H9 (cell line): ENCODE measurements at regions not wholly inside any gene's neighbourhood (a gene's known extent, or its start where the extent isn't known, plus 50 kb on each side); places are given as distances from the start of the nearest gene placed in this dataset.

Experiments used
- DNase-seq: peaks from one replicate; pipeline ENCODE4 v3.0.0-alpha.2; 2017
- H2AFZ ChIP-seq: one replicate; pipeline ENCODE4 v1.6.1; 2013; ENCODE audit warnings: mild to moderate bottlenecking, low read length, control low read depth, moderate library complexity
- H2AK5ac ChIP-seq: 2 replicates; pipeline ENCODE4 v1.6.1; 2013; ENCODE audit warnings: low read length, control low read depth, mixed read lengths; ENCODE audit not compliant: insufficient read length
- H2BK120ac ChIP-seq: one replicate; pipeline ENCODE4 v1.6.1; 2013; ENCODE audit warnings: low read depth, mild to moderate bottlenecking, low read length, control low read depth, inconsistent platforms; ENCODE audit not compliant: poor library complexity, severe bottlenecking
- H2BK12ac ChIP-seq: 2 replicates; pipeline ENCODE4 v1.6.1; 2013; ENCODE audit warnings: low read length, control low read depth, mixed read lengths, low read depth; ENCODE audit not compliant: insufficient read length
- H2BK15ac ChIP-seq: 2 replicates; pipeline ENCODE4 v1.6.1; 2013; ENCODE audit warnings: low read depth, low read length, control low read depth
- H2BK20ac ChIP-seq: one replicate; pipeline ENCODE4 v1.6.1; 2013; ENCODE audit warnings: low read depth, mild to moderate bottlenecking, low read length, control low read depth, inconsistent platforms; ENCODE audit not compliant: poor library complexity, severe bottlenecking
- H2BK5ac ChIP-seq: 2 replicates; pipeline ENCODE4 v1.6.1; 2013; ENCODE audit warnings: low read length, control low read depth, mixed read lengths; ENCODE audit not compliant: insufficient read length
- H3K14ac ChIP-seq: 2 replicates; pipeline ENCODE4 v1.6.1; 2013; ENCODE audit warnings: low read length, control low read depth; ENCODE audit not compliant: insufficient read depth
- H3K18ac ChIP-seq: 2 replicates; pipeline ENCODE4 v1.6.1; 2013; ENCODE audit warnings: low read depth, mild to moderate bottlenecking, mixed read lengths, low read length, control low read depth; ENCODE audit not compliant: insufficient read length
- H3K23ac ChIP-seq: 2 replicates; pipeline ENCODE4 v1.6.1; 2013; ENCODE audit warnings: low read length, control low read depth, mixed read lengths, low read depth; ENCODE audit not compliant: insufficient read length
- H3K23me2 ChIP-seq: 2 replicates; pipeline ENCODE4 v1.6.1; 2013; ENCODE audit warnings: low read depth, mild to moderate bottlenecking, mixed read lengths, low read length, control low read depth; ENCODE audit not compliant: insufficient read length, poor library complexity, severe bottlenecking
- H3K27ac ChIP-seq: 2 replicates; pipeline ENCODE4 v1.5.1; 2013; ENCODE audit warnings: low read length, control low read depth, mixed read lengths, low read depth; ENCODE audit not compliant: insufficient read length
- H3K27me3 ChIP-seq: 2 replicates; pipeline ENCODE4 v1.6.1; 2013; ENCODE audit warnings: low read length, control low read depth, inconsistent platforms; ENCODE audit not compliant: insufficient read depth
- H3K4ac ChIP-seq: 2 replicates; pipeline ENCODE4 v1.6.1; 2013; ENCODE audit warnings: low read depth, mild to moderate bottlenecking, control low read depth, inconsistent platforms, low read length, moderate library complexity
- H3K4me1 ChIP-seq: 2 replicates; pipeline ENCODE4 v1.6.1; 2013; ENCODE audit warnings: low read length, control low read depth, inconsistent platforms; ENCODE audit not compliant: insufficient read depth
- H3K4me2 ChIP-seq: 2 replicates; pipeline ENCODE4 v1.6.1; 2013; ENCODE audit warnings: low read length, control low read depth, mixed read lengths; ENCODE audit not compliant: insufficient read length, insufficient read depth
- H3K56ac ChIP-seq: 2 replicates; pipeline ENCODE4 v1.6.1; 2013; ENCODE audit warnings: low read depth, mild to moderate bottlenecking, mixed read lengths, low read length, control low read depth; ENCODE audit not compliant: insufficient read length
- H3K79me1 ChIP-seq: 2 replicates; pipeline ENCODE4 v1.6.1; 2013; ENCODE audit warnings: low read depth, mild to moderate bottlenecking, moderate library complexity, low read length, control low read depth, inconsistent platforms; ENCODE audit not compliant: insufficient read depth, poor library complexity, severe bottlenecking
- H3K79me2 ChIP-seq: 2 replicates; pipeline ENCODE4 v1.6.1; 2013; ENCODE audit warnings: low read length, control low read depth, inconsistent platforms; ENCODE audit not compliant: insufficient read depth
- H3K9ac ChIP-seq: 2 replicates; pipeline ENCODE4 v1.6.1; 2013; ENCODE audit warnings: low read length, control low read depth, mixed read lengths; ENCODE audit not compliant: insufficient read length; ENCODE audit errors: extremely low read depth
- H3K9me3 ChIP-seq: one replicate; pipeline ENCODE4 v1.6.1; 2013; ENCODE audit warnings: low read depth, low read length, inconsistent platforms; ENCODE audit not compliant: control insufficient read depth
- H3T11ph ChIP-seq: one replicate; pipeline ENCODE4 v1.6.1; 2013; ENCODE audit warnings: mild to moderate bottlenecking, low read length, control low read depth, inconsistent platforms
- H4K20me1 ChIP-seq: one replicate; pipeline ENCODE4 v1.6.1; 2013; ENCODE audit not compliant: control insufficient read depth, insufficient read length, insufficient read depth
- H4K5ac ChIP-seq: 2 replicates; pipeline ENCODE4 v1.6.1; 2013; ENCODE audit warnings: low read depth, mild to moderate bottlenecking, mixed read lengths, low read length, control low read depth; ENCODE audit not compliant: insufficient read length
- H4K8ac ChIP-seq: replicated peaks from 2 replicates; pipeline ENCODE4 v1.6.1; 2013; ENCODE audit warnings: low read length, control low read depth, mixed read lengths, low read depth; ENCODE audit not compliant: insufficient read length
- H4K91ac ChIP-seq: 2 replicates; pipeline ENCODE4 v1.6.1; 2013; ENCODE audit warnings: low read depth, mild to moderate bottlenecking, moderate library complexity, mixed read lengths, low read length, control low read depth; ENCODE audit not compliant: insufficient read length
- H3K27ac Mint-ChIP-seq, 3 experiments: 2 replicates in 2 of 3; 3 replicates in 1 of 3; pipeline ENCODE4 v1.8.0; 2020 to 2021; ENCODE audit warnings: mixed read lengths in 3 of 3, mild to moderate bottlenecking in 1 of 3, moderate library complexity in 1 of 3
- H3K27me3 Mint-ChIP-seq: 2 replicates; pipeline ENCODE4 v1.8.0; 2021; ENCODE audit warnings: low read depth, mild to moderate bottlenecking, moderate library complexity, mixed read lengths
- H3K36me3 Mint-ChIP-seq, 3 experiments: 2 replicates in 2 of 3; 3 replicates in 1 of 3; pipeline ENCODE4 v1.8.0; 2020 to 2021; ENCODE audit warnings: low read depth in 3 of 3, mixed read lengths in 3 of 3; ENCODE audit not compliant: insufficient read depth in 1 of 3
- H3K4me1 Mint-ChIP-seq, 2 experiments: 2 replicates each; pipeline ENCODE4 v1.8.0; 2020; ENCODE audit warnings: mixed read lengths in 2 of 2
- H3K4me3 Mint-ChIP-seq, 2 experiments: 2 replicates in 1 of 2; 3 replicates in 1 of 2; pipeline ENCODE4 v1.8.0; 2020 to 2021; ENCODE audit warnings: mild to moderate bottlenecking in 2 of 2, mixed read lengths in 2 of 2, moderate library complexity in 1 of 2
- H3K9me3 Mint-ChIP-seq, 2 experiments: 2 replicates in 1 of 2; 3 replicates in 1 of 2; pipeline ENCODE4 v1.8.0; 2020; ENCODE audit warnings: mild to moderate bottlenecking in 2 of 2, mixed read lengths in 2 of 2, moderate library complexity in 1 of 2
- CTCF ChIP-seq: fragments of 200-600 bp; sonication (generic); conservative IDR thresholded peaks from 3 replicates; pipeline ENCODE4 v1.8.0; 2021; ENCODE audit warnings: antibody characterized with exemption, mild to moderate bottlenecking
- WGBS: extraction: QIAGEN DNeasy Blood & Tissue Kit; methylation state at CpG from one replicate; pipeline ENCODE4 v1.1.7; 2013; ENCODE audit warnings: missing lambda C conversion rate, low lambda C conversion rate, mixed read lengths; ENCODE audit not compliant: insufficient read length; ENCODE audit errors: extremely low coverage; 5-methylcytosine and 5-hydroxymethylcytosine counted together

GRCh38 chr1:208639382-208639781 lies 395.2 kb upstream of the PLXNA2 start:
- no peak overlapping the region for H3K18ac ChIP-seq
- H4K91ac ChIP-seq, result no peak overlapping the region
- no peaks in the 10 kb centered on the region for H3K9me3 ChIP-seq
- no CpG with 5 or more reads among the region's 2 CpGs for WGBS
- Mint-ChIP-seq H3K27ac (no peak overlapping the region; a peak in 1 of 7 replicates), H3K27me3 (no peaks in the 10 kb centered on the region), H3K4me1 (peaks cover 11 to 13% of the 10 kb centered on the region in 2 experiments), H3K36me3 (no peaks in the 10 kb centered on the region), H3K9me3 (no peaks in the 10 kb centered on the region; a peak in 1 of 5 replicates), H3K4me3 (no peak overlapping the region)
- no peak overlapping the region for H2BK12ac ChIP-seq
- no peak overlapping the region for H3K23ac ChIP-seq
- H2AK5ac ChIP-seq, result no peak overlapping the region
- DNase-seq, result no peak
- no peak overlapping the region for H2BK5ac ChIP-seq
- H2BK120ac ChIP-seq, result no peak overlapping the region
- no peak for TF ChIP-seq CTCF
- no peak overlapping the region for H3K4me2 ChIP-seq
- H3K23me2 ChIP-seq, result no peaks in the 10 kb centered on the region
- no peaks in the 10 kb centered on the region for H4K20me1 ChIP-seq
- no peaks in the 10 kb centered on the region for H3K79me2 ChIP-seq
- no peak overlapping the region for H2BK15ac ChIP-seq
- H3K4me1 ChIP-seq, result no peaks in the 10 kb centered on the region
- H3K56ac ChIP-seq, result no peak overlapping the region
- H3K27ac ChIP-seq, result no peak overlapping the region
- H4K8ac ChIP-seq, result no peak overlapping the region
- no peaks in the 10 kb centered on the region for H3K79me1 ChIP-seq
- H3K14ac ChIP-seq, result no peak overlapping the region
- no peak overlapping the region for H2AFZ ChIP-seq
- no peak overlapping the region for H3K4ac ChIP-seq
- H4K5ac ChIP-seq, result no peak overlapping the region
- H2BK20ac ChIP-seq, result no peak overlapping the region
- no peaks in the 10 kb centered on the region for H3K27me3 ChIP-seq
- no peak overlapping the region for H3K9ac ChIP-seq
- no peak overlapping the region for H3T11ph ChIP-seq
